H1 (cell line): ENCODE measurements at regions not wholly inside any gene's neighbourhood (a gene's known extent, or its start where the extent isn't known, plus 50 kb on each side); places are given as distances from the start of the nearest gene placed in this dataset.

ENCODE experiments used
- TEAD4 ChIP-seq: IDR thresholded peaks from 2 replicates; pipeline ENCODE4 v1.6.1; 2012; ENCODE audit warnings: low read depth, low read length, inconsistent platforms, mixed read lengths
- TF ChIP-seq, protein P1 (sequence below): IDR thresholded peaks from 2 replicates; pipeline ENCODE4 v1.6.1; 2012; ENCODE audit warnings: low read length, inconsistent platforms

DNA sequence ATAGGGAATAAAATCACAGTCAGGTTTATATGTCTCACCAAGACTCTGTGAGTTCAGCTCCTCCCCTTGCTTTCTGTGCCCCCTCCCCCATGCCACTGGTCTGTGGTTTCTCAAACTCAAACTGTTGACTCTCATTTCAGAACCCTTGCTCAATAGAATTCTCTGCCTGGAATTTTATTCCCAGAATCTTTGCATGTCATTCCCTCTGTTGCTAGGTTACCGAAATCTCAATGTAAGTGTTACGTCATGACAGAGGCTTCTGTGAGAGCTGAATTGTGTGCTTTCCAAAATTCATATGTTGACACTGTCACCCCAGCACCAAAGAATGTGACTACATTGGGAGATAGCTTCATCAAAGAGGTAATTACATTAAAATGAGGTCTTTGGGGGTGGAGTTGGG lies 1938.8 kb downstream of the TP53TG3F start (continued):
- TF ChIP-seq, protein P1, sequence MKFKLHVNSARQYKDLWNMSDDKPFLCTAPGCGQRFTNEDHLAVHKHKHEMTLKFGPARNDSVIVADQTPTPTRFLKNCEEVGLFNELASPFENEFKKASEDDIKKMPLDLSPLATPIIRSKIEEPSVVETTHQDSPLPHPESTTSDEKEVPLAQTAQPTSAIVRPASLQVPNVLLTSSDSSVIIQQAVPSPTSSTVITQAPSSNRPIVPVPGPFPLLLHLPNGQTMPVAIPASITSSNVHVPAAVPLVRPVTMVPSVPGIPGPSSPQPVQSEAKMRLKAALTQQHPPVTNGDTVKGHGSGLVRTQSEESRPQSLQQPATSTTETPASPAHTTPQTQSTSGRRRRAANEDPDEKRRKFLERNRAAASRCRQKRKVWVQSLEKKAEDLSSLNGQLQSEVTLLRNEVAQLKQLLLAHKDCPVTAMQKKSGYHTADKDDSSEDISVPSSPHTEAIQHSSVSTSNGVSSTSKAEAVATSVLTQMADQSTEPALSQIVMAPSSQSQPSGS = no peak
- TF ChIP-seq TEAD4 = no peak
